GM19240 (cell line): ENCODE measurements at regions not wholly inside any gene's neighbourhood (a gene's known extent, or its start where the extent isn't known, plus 50 kb on each side); places are given as distances from the start of the nearest gene placed in this dataset.

Source experiments
- DNase-seq: peaks from one replicate; pipeline ENCODE4 v3.0.0; 2011; ENCODE audit warnings: low spot score; ENCODE audit not compliant: insufficient read length

- no peak for DNase-seq
Measured at GRCh38 chr16:8194794-8195193, 395.5 kb downstream of the TMEM114 start.

GRCh38 chr16:8188841-8189240, 401.5 kb downstream of the TMEM114 start:
- no peak for DNase-seq

- DNase-seq, result no peak
Measured at GRCh38 chr16:8187782-8188372, 402.4 kb downstream of the TMEM114 start.

GRCh38 chr16:8184854-8185253, 405.5 kb downstream of the TMEM114 start:
- DNase-seq, result no peak

- no peak for DNase-seq
Measured at GRCh38 chr16:8183176-8184099, 406.9 kb downstream of the TMEM114 start.

- DNase-seq, result no peak
Measured at GRCh38 chr16:8182761-8183160, 407.6 kb downstream of the TMEM114 start.

- no peak for DNase-seq
Measured at GRCh38 chr16:8179615-8180014, 410.7 kb downstream of the TMEM114 start.

GRCh38 chr16:8178271-8178670, 412.0 kb downstream of the TMEM114 start:
- no peak for DNase-seq

GRCh38 chr16:8175411-8175810, 414.9 kb downstream of the TMEM114 start:
- no peak for DNase-seq

- DNase-seq, result peak; percentile 16
Measured at GRCh38 chr16:8173111-8173644, 417.1 kb downstream of the TMEM114 start.

- no peak for DNase-seq
Measured at GRCh38 chr16:8172551-8172950, 417.8 kb downstream of the TMEM114 start.

- DNase-seq, result no peak
Measured at GRCh38 chr16:8168016-8168415, 422.3 kb downstream of the TMEM114 start.

- no peak for DNase-seq
Measured at GRCh38 chr16:8167436-8167835, 422.9 kb downstream of the TMEM114 start.

- no peak for DNase-seq
Measured at GRCh38 chr16:8158051-8158450, 432.3 kb downstream of the TMEM114 start.

- no peak for DNase-seq
Measured at GRCh38 chr16:8155275-8155674, 435.0 kb downstream of the TMEM114 start.

GRCh38 chr16:8146256-8147012, 443.9 kb downstream of the TMEM114 start:
- no peak for DNase-seq

- DNase-seq, result no peak
Measured at GRCh38 chr16:8138666-8139065, 451.6 kb downstream of the TMEM114 start.

- DNase-seq, result no peak
Measured at GRCh38 chr16:8137606-8138005, 452.7 kb downstream of the TMEM114 start.

- no peak for DNase-seq
Measured at GRCh38 chr16:8130197-8130596, 460.1 kb downstream of the TMEM114 start.

- no peak for DNase-seq
Measured at GRCh38 chr16:8127070-8127469, 463.2 kb downstream of the TMEM114 start.

- DNase-seq, result no peak
Measured at GRCh38 chr16:8126313-8126712, 464.0 kb downstream of the TMEM114 start.

GRCh38 chr16:8120001-8120400, 470.3 kb downstream of the TMEM114 start:
- no peak for DNase-seq
